Loucy (cell line): ENCODE measurements at regions not wholly inside any gene's neighbourhood (a gene's known extent, or its start where the extent isn't known, plus 50 kb on each side); places are given as distances from the start of the nearest gene placed in this dataset.
"Not testable (repeated sequence)": the region's sequence is repeated elsewhere in the genome, so short reads cannot be mapped to it uniquely, and the experiment has no call there.

Source experiments
- H2AFZ ChIP-seq: fragments of 200-600 bp; sonication (generic); 2 replicates; pipeline ENCODE4 v1.6.0; 2016; ENCODE audit warnings: antibody characterized with exemption, mild to moderate bottlenecking, low read length, moderate library complexity
- H3F3A ChIP-seq: fragments of 200-600 bp; 2 replicates; pipeline ENCODE4 v1.6.0; 2016; ENCODE audit warnings: antibody characterized with exemption, low read depth, mild to moderate bottlenecking
- H3K27me3 ChIP-seq: fragments of 200-600 bp; sonication (generic); 2 replicates; pipeline ENCODE4 v1.6.1; 2014; ENCODE audit warnings: low read length, mild to moderate bottlenecking; ENCODE audit not compliant: insufficient read depth, poor library complexity, severe bottlenecking
- H3K36me3 ChIP-seq: fragments of 200-600 bp; sonication (generic); 2 replicates; pipeline ENCODE4 v1.6.1; 2016; ENCODE audit warnings: low read length; ENCODE audit not compliant: insufficient read depth
- H3K4me1 ChIP-seq: fragments of 200-600 bp; sonication (generic); 2 replicates; pipeline ENCODE4 v1.5.1; 2014; ENCODE audit warnings: low read length, mild to moderate bottlenecking; ENCODE audit not compliant: insufficient read depth, poor library complexity, severe bottlenecking
- H3K4me2 ChIP-seq: fragments of 200-600 bp; sonication (generic); 2 replicates; pipeline ENCODE4 v1.6.0; 2014; ENCODE audit warnings: antibody characterized with exemption, low read length, low read depth, mild to moderate bottlenecking; ENCODE audit not compliant: poor library complexity, severe bottlenecking
- H3K4me3 ChIP-seq: fragments of 200-600 bp; sonication (generic); 2 replicates; pipeline ENCODE4 v1.5.1; 2014; ENCODE audit warnings: low read length, mild to moderate bottlenecking, mixed read lengths; ENCODE audit not compliant: poor library complexity, severe bottlenecking
- H3K79me2 ChIP-seq: fragments of 200-600 bp; sonication (generic); 2 replicates; pipeline ENCODE4 v1.6.1; 2014; ENCODE audit warnings: low read length; ENCODE audit not compliant: insufficient read depth
- H3K9ac ChIP-seq: fragments of 200-600 bp; sonication (generic); 2 replicates; pipeline ENCODE4 v1.6.0; 2014; ENCODE audit warnings: mild to moderate bottlenecking, low read depth, low read length, moderate library complexity; ENCODE audit not compliant: poor library complexity, severe bottlenecking
- H3K9me2 ChIP-seq: fragments of 200-600 bp; sonication (generic); replicated peaks from 2 replicates; pipeline ENCODE4 v1.6.1; 2016; ENCODE audit warnings: low read depth, low read length, mixed read lengths
- H3K9me3 ChIP-seq: fragments of 200-600 bp; sonication (generic); 2 replicates; pipeline ENCODE4 v1.6.1; 2014; ENCODE audit warnings: mild to moderate bottlenecking, antibody characterized with exemption, low read length, low read depth; ENCODE audit not compliant: insufficient read depth
- H4K20me1 ChIP-seq: fragments of 200-600 bp; sonication (generic); 2 replicates; pipeline ENCODE4 v1.6.0; 2014; ENCODE audit warnings: antibody characterized with exemption, low read length, mild to moderate bottlenecking; ENCODE audit not compliant: insufficient read depth, poor library complexity, severe bottlenecking
- EZH2phosphoT487 ChIP-seq: fragments of 200-600 bp; IDR thresholded peaks from 2 replicates; pipeline ENCODE4 v1.6.1; 2018; ENCODE audit warnings: antibody characterized with exemption, mild to moderate bottlenecking, moderate library complexity, borderline replicate concordance
- TF ChIP-seq, protein P1 (sequence below): fragments of 200-600 bp; sonication (generic); conservative IDR thresholded peaks from 2 replicates; pipeline ENCODE4 v1.5.1; 2014; ENCODE audit warnings: mild to moderate bottlenecking, antibody characterized with exemption, low read length

- no peaks in the 10 kb centered on the region for H3K36me3 ChIP-seq
- H3K79me2 ChIP-seq: no peaks in the 10 kb centered on the region
- no peaks in the 10 kb centered on the region for H3K4me1 ChIP-seq
- H3K9me3 ChIP-seq: no peaks in the 10 kb centered on the region
- H3K27me3 ChIP-seq: no peaks in the 10 kb centered on the region
- H4K20me1 ChIP-seq: no peaks in the 10 kb centered on the region
- no peak overlapping the region for H2AFZ ChIP-seq
- no peaks in the 10 kb centered on the region for H3K9me2 ChIP-seq
- no peak overlapping the region for H3K4me3 ChIP-seq
- H3F3A ChIP-seq: no peaks in the 10 kb centered on the region
- no peak overlapping the region for H3K4me2 ChIP-seq
- H3K9ac ChIP-seq: no peak overlapping the region
- TF ChIP-seq, protein P1, sequence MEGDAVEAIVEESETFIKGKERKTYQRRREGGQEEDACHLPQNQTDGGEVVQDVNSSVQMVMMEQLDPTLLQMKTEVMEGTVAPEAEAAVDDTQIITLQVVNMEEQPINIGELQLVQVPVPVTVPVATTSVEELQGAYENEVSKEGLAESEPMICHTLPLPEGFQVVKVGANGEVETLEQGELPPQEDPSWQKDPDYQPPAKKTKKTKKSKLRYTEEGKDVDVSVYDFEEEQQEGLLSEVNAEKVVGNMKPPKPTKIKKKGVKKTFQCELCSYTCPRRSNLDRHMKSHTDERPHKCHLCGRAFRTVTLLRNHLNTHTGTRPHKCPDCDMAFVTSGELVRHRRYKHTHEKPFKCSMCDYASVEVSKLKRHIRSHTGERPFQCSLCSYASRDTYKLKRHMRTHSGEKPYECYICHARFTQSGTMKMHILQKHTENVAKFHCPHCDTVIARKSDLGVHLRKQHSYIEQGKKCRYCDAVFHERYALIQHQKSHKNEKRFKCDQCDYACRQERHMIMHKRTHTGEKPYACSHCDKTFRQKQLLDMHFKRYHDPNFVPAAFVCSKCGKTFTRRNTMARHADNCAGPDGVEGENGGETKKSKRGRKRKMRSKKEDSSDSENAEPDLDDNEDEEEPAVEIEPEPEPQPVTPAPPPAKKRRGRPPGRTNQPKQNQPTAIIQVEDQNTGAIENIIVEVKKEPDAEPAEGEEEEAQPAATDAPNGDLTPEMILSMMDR: no peak
- no peak for TF ChIP-seq EZH2phosphoT487
Measured at GRCh38 chr14:26282578-26282977, 315.3 kb downstream of the NOVA1 start.

DNA sequence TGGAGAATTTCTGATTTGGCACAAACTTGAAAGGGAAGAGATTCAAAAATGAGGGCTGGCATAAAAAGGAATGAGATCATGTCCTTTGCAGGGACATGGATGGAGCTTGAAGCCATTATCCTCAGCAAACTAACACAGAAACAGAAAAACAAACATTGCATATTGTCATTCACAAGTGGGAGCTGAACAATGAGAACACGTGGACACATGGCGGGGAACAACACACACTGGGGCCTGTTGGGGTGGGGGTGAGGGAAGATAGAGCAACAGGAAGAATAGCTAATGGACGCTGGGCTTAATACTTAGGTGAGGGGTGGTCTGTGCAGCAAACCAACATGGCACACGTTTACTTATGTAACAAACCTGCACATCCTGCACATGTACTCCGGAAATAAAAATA is 315.8 kb downstream of the NOVA1 start:
- H3K4me2 ChIP-seq, H3K9ac ChIP-seq: not testable (repeated sequence)

DNA sequence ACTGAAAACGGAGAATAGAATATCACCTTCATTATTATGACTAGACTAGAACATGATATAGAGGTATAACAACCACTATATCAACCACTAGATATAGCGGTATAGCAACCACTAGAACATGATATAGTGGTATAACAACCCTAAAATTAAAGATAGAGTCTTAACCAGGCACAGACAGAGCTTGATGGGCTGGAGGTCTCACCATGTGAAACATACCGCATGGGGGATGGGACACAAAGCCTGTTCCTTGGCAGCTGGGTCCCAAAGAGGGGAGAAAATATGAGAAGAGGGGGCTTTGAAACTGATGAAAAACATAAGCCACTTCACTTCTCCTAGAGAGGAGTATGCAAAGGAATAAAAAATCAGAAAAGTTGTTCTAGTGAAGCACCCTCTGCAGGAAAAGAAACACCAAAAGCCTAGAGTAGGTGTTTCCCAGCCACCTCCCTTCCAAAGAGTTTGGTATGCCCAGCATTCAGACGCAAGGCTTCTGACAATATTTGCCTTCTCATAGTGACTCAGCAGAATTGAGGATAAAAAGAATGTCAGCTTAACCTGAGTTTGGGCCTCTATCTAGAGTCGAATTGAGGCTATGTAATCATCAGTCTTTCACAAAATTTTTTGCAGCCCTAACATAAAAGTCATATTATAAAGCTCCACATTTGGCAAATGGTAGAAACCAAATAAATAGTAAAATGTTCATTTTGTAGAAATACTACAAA is 316.4 kb downstream of the NOVA1 start:
- no peak overlapping the region for H3K4me3 ChIP-seq
- H2AFZ ChIP-seq: no peak overlapping the region
- no peak overlapping the region for H3K4me2 ChIP-seq
- H3K36me3 ChIP-seq: no peaks in the 10 kb centered on the region
- no peaks in the 10 kb centered on the region for H4K20me1 ChIP-seq
- no peaks in the 10 kb centered on the region for H3K9me2 ChIP-seq
- no peaks in the 10 kb centered on the region for H3F3A ChIP-seq
- H3K27me3 ChIP-seq: no peaks in the 10 kb centered on the region
- no peaks in the 10 kb centered on the region for H3K9me3 ChIP-seq
- no peaks in the 10 kb centered on the region for H3K4me1 ChIP-seq
- H3K79me2 ChIP-seq: no peaks in the 10 kb centered on the region
- H3K9ac ChIP-seq: no peak overlapping the region
- TF ChIP-seq, protein P1: no peak
- no peak for TF ChIP-seq EZH2phosphoT487

More for the DNA sequence above, 315.8 kb downstream of the NOVA1 start:
- not testable (repeated sequence) for H3K36me3 ChIP-seq, H3K4me3 ChIP-seq, H3K4me1 ChIP-seq, H3F3A ChIP-seq, H3K9me2 ChIP-seq, H3K9me3 ChIP-seq, H2AFZ ChIP-seq, H4K20me1 ChIP-seq, H3K27me3 ChIP-seq, H3K79me2 ChIP-seq

DNA sequence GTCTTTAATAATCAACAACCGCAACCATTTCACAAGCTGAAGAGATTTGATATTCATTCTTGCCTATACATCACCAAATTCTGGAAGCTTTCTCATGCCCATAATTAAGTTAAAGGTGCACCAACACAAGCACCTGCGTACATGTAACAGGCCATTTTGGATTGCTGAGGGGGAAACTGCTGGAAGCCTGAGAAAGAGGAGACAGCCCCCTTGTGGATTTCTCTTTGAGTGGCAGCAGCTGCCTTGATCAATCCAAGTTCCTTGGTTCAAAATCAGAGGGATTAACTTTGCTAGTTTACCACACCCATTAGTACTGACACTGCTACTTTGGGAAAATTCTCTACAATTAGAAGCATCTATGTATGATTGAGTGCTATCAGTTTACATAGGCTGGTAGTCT is 321.1 kb downstream of the NOVA1 start:
- Histone ChIP-seq H3K4me2 (no peak overlapping the region), H3K27me3 (no peaks in the 10 kb centered on the region), H3K9ac (no peak overlapping the region), H3K36me3 (no peaks in the 10 kb centered on the region), H3K79me2 (no peaks in the 10 kb centered on the region), H3F3A (no peaks in the 10 kb centered on the region), H2AFZ (no peak overlapping the region), H3K9me2 (no peaks in the 10 kb centered on the region), H3K4me3 (no peak overlapping the region), H4K20me1 (no peaks in the 10 kb centered on the region), H3K4me1 (no peaks in the 10 kb centered on the region), H3K9me3 (no peaks in the 10 kb centered on the region)
- TF ChIP-seq, protein P1: peak; percentile 46
- TF ChIP-seq EZH2phosphoT487: no peak
